Activated CD4-positive, CD25-positive, alpha-beta regulatory T cell treated with anti-CD3 and anti-CD28 coated beads, Interleukin-2, amount 50 U/mL, for 72 hours (primary cell): ENCODE measurements at regions not wholly inside any gene's neighbourhood (a gene's known extent, or its start where the extent isn't known, plus 50 kb on each side); places are given as distances from the start of the nearest gene placed in this dataset.
"Not testable (repeated sequence)": the region's sequence is repeated elsewhere in the genome, so short reads cannot be mapped to it uniquely, and the experiment has no call there.

Experiments
- DNase-seq: peaks from one replicate; pipeline ENCODE4 v3.0.0; 2021

DNA sequence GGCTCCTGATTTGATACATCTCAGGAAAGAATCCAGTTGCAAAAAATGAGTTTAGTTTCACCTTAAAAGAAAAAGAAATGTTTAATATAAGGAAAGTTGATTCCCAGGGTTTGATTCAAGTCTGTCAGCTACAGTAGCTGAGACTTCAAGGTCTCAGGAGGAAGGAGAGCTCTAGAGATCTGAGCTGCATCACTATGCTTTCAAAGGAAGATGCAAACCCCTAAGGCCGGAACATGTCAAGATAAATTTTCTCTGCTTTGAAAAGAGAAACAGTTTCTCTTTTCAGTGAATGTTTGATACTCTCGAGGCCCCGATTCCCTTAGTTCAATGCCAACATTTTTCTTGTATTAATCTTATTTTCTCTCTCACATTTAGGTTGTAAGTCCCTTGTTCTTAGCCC, 128.6 kb downstream of the RGPD3 start:
- DNase-seq, result no peak

DNA sequence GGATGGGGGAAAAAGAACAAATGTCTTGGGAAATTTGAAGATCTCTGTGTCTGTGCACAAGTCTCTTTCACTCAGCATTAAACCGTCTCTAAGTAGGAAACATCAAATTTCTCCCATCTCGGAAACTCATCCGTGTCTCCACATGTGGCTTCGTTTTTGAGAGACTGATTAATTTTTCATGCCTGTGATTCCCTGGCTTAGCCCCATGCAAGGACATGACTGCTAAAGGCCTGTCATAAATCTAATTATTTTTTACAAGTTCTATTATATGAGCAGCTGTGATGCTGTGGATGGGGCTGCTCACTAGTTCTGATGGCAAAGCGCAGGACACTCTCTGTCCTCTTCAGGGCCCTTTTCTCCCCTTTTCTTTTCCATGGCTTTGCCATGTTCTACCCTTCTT, 129.1 kb downstream of the RGPD3 start:
- DNase-seq, result no peak

DNA sequence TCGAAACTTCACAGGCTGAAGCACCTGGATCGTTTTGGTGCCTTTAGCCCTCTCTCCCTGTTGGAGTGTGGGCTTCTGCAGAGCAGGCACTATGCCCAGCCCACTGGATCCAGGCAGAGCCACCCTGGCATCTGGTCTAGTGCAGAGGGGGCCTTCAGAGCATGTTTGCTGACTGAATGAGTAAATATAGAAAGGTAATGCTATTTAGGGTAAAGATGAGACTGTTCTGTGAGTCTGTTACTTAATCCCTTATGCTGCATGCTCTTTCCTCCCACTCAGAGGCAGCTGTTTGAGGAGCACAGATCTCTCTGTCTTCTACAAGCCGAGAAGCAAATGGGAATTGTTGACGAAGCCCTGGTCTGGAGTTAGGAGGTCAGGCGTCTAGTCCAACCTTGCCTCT, 130.2 kb downstream of the RGPD3 start:
- no peak for DNase-seq

DNA sequence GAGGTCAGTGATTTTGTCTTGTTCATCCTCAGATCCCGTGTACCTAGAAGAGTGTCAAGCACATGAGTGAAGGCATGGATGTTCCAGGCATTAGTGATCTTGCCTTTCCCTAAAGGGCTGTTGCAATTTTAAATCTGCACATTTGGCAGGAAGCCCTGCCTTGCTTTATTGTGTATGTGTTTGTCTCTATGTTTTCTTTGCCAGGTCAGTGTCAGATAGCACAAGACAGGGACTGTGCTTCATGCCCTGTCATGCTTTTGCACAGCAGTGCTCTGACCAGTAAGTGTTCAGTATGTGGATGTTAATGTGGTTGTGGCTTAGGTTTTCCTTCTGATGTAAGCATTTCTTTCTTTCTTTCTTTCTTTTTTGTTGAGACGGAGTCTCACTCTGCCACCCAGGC, 131.5 kb downstream of the RGPD3 start:
- no peak for DNase-seq

DNA sequence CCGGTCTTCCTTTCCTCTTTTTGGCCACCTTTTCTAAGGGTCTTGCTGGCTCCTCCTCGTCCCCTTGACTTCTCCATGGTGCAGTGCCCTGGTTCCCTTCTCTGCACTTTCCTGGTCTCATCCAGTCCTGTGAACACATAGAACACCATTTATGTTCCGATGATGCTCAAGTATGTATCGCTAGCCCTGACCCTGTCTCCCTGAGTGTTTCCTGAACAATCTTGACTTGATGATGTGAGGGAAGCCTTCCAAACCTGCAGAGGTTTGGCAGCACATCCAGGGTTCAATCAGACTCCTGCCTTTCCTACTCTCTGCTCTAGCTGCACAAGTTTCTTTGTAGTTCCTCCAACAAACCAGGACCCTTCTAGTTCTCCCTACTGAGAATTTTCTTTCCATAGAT, 132.1 kb downstream of the RGPD3 start:
- no peak for DNase-seq

DNA sequence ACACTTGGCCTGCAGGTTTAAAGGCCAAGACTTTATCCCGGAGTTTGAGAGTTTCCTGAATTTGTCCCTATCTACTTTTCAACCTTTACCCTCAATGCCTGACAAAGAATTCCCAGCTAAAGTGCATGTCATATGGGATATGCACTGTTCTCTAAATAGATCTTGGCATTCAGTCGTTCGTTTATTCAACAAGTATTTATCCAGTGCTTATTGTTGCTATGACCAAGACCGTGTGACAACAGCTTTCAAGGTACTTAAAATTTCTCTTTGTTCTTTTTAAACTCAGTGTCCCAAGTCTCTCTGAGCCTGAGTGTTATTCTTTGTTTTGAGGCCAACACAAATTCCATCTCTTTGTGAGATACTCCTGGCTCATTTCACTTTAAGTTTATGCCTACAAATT, 133.4 kb downstream of the RGPD3 start:
- no peak for DNase-seq

DNA sequence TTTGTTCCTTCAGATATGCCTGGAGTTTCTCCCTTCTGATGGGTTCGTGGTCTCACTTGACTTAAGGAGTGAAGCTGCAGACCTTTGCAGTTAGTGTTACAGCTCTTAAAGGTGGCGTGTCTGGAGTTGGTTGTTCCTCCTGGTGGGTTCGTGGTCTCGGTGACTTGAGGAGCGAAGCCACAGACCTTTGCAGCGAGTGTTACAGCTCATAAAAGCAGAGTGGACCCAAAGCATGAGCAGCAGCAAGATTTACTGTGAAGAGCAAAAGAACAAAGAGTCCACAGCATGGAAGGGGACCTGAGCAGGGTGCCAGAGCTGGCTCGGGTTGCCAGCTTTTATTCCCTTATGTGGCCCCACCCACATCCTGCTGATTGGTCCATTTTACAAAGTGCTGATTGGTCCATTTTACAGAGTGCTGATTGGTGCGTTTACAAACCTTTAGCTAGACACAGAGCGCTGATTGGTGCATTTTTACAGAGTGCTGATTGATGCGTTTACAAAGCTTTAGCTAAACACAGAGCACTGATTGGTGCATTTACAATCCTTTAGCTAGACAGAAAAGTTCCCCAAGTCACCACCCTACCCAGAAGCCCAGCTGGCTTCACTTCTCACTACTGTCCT, 134.8 kb downstream of the RGPD3 start:
- not testable (repeated sequence) for DNase-seq

DNA sequence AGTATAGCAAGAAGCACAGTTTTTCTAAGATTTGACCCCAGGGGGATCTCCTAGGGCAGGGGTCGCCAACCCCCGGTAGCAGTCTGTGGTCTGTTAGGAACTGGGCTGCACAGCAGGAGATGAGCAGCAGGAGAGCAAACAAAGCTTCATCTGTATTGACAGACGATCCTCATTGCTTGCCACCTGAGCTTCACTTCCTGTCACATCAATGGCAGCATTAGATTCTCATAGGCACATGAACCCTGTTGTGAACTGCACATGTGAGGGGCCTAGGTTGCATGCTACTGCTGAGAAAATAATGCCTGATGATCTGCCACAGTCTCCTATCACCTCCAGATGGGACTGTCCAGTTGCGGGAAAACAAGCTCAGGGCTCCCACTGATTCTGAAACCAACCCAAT, 136.2 kb downstream of the RGPD3 start:
- no peak for DNase-seq

DNA sequence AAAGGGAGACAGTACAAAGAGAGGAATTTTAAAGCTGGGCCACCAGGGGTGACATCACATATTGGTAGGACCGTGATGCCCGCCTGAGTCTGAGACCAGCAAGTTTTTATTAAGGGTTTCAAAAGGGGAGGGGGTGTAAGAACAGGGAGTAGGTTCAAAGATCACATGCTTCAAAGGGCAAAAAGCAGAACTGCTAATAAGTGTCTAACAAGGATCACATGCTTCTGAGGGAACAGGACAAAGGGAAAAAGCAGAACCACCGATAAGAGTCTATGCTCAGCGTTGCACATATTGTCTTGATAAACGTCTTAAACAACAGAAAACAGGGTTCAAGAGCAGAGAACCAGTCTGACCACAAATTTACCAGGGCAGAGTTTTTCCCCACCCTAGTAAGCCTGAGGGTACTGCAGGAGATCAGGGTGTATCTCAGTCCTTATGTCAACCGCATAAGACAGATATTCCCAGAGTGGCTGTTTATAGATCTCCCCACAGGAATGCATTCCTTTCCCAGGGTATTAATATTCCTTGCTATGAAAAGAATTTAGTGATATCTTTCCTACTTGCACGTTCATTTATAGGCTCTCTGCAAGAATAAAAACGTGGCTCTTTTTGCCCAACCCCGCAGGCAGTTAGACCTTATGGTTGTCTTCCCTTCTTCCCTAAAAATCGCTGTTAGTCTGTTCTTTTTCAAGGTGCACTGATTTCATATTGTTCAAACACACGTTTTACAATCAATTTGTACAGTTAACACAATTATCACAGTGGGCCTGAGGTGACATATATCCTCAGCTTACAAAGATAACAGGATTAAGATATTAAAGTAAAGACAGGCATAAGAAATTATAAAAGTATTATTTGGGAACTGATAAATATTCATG, 136.5 kb upstream of the UXS1 start:
- not testable (repeated sequence) for DNase-seq

DNA sequence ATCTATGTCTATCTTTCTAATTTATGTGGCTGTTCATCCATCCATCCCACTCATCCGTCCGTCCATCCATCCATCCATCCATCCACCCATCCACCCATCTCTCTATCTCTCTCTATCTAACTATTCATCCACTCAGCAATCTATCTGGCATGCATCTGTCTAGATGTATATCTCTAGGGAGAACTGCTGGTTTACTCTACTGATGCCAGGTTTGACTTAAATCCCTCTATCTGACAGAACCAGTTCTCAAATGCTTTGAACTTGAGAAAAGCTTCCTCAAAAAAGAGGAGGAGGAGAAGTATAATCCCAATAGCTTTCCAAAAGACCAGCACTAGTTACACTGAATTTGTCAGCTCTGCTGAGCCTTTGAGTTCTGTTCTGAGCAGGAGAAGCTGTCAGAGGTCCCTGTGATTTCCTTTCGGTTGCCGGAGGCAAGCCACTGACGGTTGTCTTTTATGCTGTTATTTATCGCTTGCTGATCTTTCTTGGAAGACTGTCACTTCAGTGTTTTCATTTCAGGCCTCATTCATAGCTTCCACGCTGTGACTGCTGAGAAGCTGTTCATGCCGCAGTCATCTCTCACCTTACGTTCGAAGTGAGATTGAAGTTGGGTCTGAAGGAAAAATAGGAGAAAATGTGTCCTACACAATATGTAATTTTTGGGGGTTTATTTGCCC, 129.4 kb upstream of the UXS1 start:
- no peak for DNase-seq

DNA sequence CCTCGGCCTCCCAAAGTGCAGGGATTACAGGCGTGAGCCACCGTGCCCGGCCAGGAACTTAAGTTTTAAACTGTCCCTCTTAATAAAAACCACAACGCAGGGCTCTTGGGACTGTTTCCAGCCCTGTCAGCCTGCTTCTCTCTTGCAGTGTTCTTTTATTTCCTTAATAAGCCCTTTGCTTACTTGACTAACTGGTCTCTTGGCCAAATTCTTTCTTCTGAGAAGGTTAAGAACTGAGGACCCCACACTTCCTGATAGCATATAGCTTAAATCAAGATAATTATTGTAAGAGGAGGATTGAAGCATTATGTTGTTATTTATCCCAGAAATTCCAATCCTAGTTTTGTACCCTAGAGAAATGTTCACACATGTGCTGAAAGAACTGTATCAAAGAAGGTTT, 128.2 kb upstream of the UXS1 start:
- no peak for DNase-seq

DNA sequence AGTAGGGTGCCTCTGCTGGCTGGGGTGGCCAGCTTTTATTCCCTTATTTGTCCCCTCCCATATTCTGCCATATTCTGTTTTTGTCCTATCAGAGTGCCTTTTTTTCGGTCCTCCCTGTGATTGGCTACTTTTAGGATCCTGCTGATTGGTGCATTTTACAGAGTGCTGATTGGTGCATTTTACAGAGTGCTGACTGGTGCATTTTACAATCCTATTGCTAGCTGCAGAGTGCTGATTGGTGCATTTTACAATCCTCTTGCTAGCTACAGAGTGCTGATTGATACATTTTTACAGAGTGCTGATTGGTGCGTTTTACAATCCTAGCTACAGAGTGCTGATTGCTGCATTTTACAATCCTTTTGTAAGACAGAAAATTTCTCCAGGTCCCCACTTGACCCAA, 126.3 kb upstream of the UXS1 start:
- not testable (repeated sequence) for DNase-seq

DNA sequence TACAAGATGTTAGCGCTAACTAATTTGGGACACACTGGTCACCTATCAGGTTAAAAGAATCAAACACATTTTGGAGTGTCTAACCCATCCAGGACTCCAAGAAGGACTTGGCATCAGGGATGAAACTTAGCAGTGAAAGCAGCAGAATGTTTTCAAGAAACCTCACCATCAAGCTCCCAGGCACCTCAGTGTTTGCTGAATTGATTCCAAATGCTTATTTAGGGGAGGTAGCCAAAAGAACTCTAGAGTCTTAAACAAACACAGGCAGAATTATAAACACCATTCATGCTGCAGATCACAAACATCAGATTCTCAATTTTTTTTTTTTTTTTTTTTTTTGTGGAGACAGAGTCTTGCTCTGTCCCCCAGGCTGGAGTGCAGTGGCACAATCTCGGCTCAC, 122.8 kb upstream of the UXS1 start:
- DNase-seq, result no peak

DNA sequence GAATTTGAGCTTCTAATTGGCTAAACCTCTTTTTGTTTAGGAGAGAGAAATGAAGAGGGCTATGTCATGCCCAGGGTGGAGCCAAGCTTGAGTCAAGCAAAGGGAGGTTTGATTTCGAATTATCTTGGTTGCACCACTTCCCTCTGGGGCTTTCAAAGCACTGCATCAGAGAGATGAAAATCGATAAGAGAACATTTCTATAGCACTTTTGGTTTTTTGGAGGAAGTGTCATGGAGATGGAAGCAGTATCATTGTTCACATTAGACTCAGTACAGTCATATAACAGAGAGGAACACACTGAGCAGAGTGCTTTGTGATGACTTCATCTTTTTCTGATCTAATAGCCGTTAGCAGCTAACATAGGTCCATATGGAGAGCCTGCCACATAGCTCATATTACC, 120.3 kb upstream of the UXS1 start:
- DNase-seq, result no peak

DNA sequence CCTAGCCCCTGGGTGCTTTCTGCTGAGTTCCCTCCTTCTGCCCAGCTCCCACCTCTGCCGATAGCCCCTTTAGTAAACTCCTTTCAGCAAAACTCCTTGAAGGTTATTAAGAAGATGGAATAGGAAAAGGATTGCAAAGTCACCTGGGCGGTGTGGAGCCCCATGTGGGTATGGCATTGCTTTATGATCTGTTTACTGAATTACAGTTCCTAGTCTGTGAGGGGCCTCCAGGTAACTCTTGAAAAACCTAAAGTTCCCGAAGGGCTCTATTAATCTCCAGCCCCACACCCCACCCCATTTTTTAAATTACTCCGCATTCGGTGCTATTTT, 116.9 kb upstream of the UXS1 start:
- no peak for DNase-seq

DNA sequence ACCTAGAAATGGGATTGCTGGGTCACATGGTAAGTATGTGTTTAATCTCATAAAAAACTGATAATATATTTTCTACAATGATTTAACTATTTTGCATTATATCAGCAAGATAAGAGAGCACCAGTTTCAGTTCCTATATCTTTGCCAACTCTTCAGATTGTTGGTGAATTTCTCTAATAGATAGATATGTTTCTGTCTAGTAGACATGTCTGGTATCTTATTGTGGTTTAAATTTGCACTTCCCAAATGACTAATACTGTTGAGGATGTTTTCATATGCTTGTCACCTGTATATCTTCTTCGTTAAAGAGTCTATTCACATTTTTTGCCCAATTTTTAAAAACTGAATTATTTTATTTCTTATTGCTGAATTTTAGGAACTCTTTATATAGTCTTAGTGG, 113.8 kb upstream of the UXS1 start:
- DNase-seq, result no peak

DNA sequence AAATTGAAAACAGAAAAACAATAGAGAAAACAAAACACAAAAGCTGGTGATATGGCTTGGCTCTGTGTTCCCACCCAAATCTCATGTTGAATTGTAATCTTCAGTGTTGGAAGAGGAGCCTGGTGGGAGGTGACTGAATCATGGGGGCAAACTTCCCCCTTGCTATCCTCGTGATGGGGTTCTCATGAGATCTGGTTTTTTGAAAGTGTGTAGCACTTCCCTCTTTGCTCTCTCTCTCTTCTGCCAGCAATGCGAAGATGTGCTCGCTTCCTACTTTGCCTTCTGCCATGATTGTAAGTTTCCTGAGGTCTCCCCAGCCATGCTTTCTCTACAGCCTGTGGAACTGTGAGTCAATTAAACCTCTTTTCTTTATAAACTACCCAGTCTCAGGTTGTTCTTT, 112.3 kb upstream of the UXS1 start:
- no peak for DNase-seq

DNA sequence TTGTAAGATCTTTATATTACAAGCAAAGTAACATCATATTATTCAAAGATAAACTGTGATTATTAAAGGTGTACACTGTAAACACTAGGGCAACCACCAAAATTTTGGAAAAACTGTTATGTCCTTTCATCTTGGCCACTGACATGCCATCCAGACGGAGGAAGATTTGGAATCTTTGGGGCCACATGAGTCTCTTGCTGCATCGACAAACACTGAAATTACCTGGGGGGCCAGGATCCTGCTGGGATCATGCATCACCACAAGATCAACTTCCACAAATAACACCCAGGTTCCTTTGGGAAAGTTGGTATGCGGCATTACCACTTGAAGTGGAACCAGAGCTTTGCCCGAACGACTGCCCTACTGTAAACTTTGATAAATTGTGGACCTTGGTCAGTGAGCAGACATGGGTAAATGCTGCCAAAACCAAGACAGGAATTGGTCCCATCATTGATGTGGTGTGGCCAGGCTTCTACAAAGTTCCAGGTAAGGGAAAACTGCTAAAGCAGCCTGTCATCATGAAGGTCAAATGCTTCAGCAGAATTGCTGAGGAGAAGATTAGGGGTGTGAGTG, 110.6 kb upstream of the UXS1 start:
- no peak for DNase-seq

DNA sequence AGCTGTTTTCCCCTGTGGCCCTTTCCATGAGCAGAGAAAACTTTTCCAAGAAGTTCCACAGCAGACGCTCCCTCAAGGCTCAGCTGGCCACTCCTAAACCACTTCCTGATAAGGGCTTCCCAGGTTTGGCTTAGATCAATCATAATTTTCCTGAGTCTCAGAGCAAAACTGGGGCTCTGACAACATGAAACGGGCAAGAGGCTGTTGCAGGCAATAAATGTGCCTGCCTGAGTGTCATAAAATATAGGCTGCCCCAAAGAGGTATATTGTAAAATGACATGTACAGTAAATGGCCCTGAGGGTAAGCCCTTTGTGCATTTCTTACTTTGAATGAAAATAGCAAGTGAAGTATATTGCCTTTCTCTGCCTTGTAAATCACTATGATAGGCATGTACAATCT, 105.6 kb upstream of the UXS1 start:
- DNase-seq, result no peak

DNA sequence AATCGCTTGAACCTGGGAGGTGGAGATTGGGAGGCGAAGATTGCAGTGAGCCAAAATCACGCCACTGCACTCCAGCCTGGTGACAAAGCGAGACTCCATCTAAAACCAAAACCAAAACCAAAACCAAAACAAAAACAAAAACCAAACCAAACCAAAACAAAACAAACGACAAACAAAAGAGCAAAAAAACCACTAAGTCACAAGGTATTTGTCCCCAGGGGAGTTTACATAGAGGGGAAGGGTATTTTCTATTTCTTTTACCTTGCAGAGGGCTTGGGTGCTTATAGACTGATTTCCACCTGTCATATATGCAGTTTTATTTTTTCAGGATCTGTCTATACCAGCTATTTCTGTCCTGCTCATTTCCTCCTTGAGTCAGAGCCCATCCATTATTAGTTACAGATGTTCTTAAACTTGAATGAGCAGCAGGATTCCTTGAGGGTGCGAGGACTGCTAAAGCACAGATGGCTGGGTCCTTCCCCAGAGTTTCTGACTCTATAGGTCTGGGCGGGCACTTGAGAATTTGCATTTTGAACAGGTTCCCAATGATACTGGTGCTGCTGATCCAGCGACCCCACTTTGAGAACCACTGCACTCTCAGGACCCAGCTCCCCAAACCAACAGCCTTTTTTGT, 102.2 kb upstream of the UXS1 start:
- DNase-seq, result no peak

DNA sequence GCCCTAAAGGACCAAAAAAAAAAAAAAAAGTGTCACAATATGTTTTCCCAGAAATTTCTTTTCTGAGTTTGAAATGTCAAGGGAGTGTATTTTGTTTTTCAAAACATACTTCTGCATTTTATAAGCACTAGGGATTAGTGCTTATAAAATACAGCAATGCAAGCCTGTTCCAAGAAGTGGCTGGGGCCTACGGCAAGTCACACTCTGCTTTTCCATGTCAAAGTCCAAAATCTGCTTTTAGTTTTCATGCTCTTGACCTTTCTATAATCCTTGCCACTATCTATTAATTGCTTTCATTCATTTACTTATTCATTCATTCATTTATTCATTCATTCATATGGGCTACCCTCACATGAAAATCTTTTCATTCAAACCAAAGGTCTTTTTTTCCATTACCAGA, 100.1 kb upstream of the UXS1 start:
- no peak for DNase-seq

DNA sequence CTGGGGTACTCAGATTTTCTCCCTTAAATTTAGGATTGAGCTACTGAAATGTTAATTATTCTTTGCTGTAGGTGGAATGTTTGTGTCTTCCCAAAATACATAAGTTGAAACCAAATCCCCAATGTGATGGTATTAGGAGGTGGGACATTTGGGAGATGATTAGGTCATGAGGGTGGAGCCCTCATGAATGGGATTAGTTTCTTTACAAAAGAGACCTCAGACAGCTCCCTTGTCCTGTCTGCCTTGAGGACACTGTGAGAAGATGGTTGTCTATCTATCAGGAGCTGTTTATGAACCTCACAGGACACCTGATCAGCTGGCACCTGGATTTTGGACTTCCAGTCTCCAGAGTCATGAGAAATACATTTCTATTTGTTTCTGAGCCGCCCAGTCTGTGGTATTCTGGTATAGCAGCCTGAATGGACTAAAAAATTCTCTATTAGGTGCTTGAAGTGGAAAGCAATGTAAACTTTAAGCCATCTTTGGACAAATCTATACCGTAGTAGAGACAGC, 99.2 kb upstream of the UXS1 start:
- DNase-seq, result no peak

DNA sequence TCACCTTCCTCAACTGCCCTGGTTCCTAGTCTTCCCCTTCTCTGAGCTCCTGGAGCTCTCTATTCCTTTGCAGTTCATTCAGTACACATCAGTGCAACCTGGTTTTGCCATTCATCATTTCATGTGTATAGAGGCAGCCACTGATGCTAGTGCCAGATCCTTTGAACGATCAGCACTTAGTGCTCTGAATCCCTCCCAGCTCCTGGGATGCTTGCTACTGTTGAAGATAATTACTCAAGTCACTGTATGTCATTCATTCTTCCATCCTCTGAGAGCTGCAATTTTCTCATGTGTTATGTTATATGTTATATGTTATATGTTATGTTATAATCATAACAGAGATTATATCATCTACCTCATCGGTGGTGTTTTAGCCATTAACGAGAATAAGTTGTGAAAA, 98.5 kb upstream of the UXS1 start:
- DNase-seq, result no peak
